CD14-positive monocyte (primary cell): ENCODE measurements at regions not wholly inside any gene's neighbourhood (a gene's known extent, or its start where the extent isn't known, plus 50 kb on each side); places are given as distances from the start of the nearest gene placed in this dataset.

Experiments
- DNase-seq, 3 donors: peaks; one replicate each; pipeline ENCODE4 v3.0.0-alpha.2; 2011 to 2022
- H2AFZ ChIP-seq: 2 replicates; pipeline ENCODE4 v1.6.0; 2012; ENCODE audit warnings: mild to moderate bottlenecking, low read depth, low read length, inconsistent platforms; ENCODE audit not compliant: insufficient read depth, poor library complexity, severe bottlenecking
- H3K27ac ChIP-seq, 2 donors: 1 replicate in 1 of 2; 2 replicates in 1 of 2; pipeline ENCODE4 v1.5.1; 2012 to 2013; ENCODE audit warnings: low read length in 2 of 2, control low read depth in 1 of 2, inconsistent platforms in 1 of 2, low read depth in 1 of 2, mild to moderate bottlenecking in 1 of 2
- H3K27me3 ChIP-seq, 2 donors: one replicate each; pipeline versions ENCODE4 v1.6.0 to v1.6.1; 2011 to 2013; ENCODE audit warnings: low read length in 2 of 2; ENCODE audit not compliant: control insufficient read depth in 2 of 2, insufficient read depth in 2 of 2
- H3K36me3 ChIP-seq, 2 donors: replicated peaks in 1 of 2; 1 replicate in 1 of 2; 2 replicates in 1 of 2; pipeline versions ENCODE4 v1.5.1 to v1.6.1; 2012 to 2013; ENCODE audit warnings: low read length in 2 of 2, control low read depth in 1 of 2, inconsistent platforms in 1 of 2, mild to moderate bottlenecking in 1 of 2; ENCODE audit not compliant: insufficient read depth in 2 of 2, control insufficient read depth in 1 of 2
- H3K4me1 ChIP-seq, 2 donors: 1 replicate in 1 of 2; 2 replicates in 1 of 2; pipeline versions ENCODE4 v1.5.1 to v1.6.1; 2012 to 2013; ENCODE audit warnings: low read length in 2 of 2, control low read depth in 1 of 2, inconsistent platforms in 1 of 2, mild to moderate bottlenecking in 1 of 2, moderate library complexity in 1 of 2; ENCODE audit not compliant: insufficient read depth in 2 of 2, control insufficient read depth in 1 of 2
- H3K4me2 ChIP-seq: replicated peaks from 2 replicates; pipeline ENCODE3; 2012; ENCODE audit warnings: low read length, moderate library complexity, mild to moderate bottlenecking; ENCODE audit not compliant: poor library complexity, severe bottlenecking; ENCODE audit errors: extremely low read depth
- H3K4me3 ChIP-seq, 3 experiments: fragments of 200-600 bp in 1 of 3; sonication (generic) in 1 of 3; replicated peaks in 1 of 3; 1 replicate in 2 of 3; 2 replicates in 1 of 3; pipeline ENCODE4 v1.5.1; 2011 to 2013; ENCODE audit warnings: low read length in 3 of 3, mild to moderate bottlenecking in 3 of 3, control low read depth in 2 of 3, low read depth in 2 of 3, inconsistent platforms in 1 of 3, moderate library complexity in 1 of 3
- H3K79me2 ChIP-seq: 2 replicates; pipeline ENCODE4 v1.6.0; 2012; ENCODE audit warnings: mild to moderate bottlenecking, control low read depth, inconsistent platforms, low read length, moderate library complexity; ENCODE audit not compliant: insufficient read depth
- H3K9ac ChIP-seq: 2 replicates; pipeline ENCODE4 v1.6.0; 2017; ENCODE audit warnings: low read length, mild to moderate bottlenecking; ENCODE audit not compliant: insufficient read depth, poor library complexity, severe bottlenecking
- H3K9me3 ChIP-seq, 2 donors: replicated peaks in 1 of 2; 1 replicate in 1 of 2; 2 replicates in 1 of 2; pipeline versions ENCODE4 v1.5.1 to v1.6.1; 2012 to 2013; ENCODE audit warnings: low read length in 2 of 2, control low read depth in 1 of 2; ENCODE audit not compliant: control insufficient read depth in 1 of 2, insufficient read depth in 1 of 2
- H4K20me1 ChIP-seq: 2 replicates; pipeline ENCODE4 v1.6.0; 2012; ENCODE audit warnings: mild to moderate bottlenecking, low read length, control low read depth, moderate library complexity; ENCODE audit not compliant: insufficient read depth
- H3K27ac Mint-ChIP-seq, 7 donors: one replicate each; pipeline ENCODE4 v1.8.0; 2020; ENCODE audit warnings: mild to moderate bottlenecking in 7 of 7, mixed read lengths in 7 of 7, moderate library complexity in 6 of 7, inconsistent platforms in 2 of 7
- H3K27me3 Mint-ChIP-seq, 3 donors: one replicate each; pipeline ENCODE4 v1.8.0; 2021 to 2022; ENCODE audit warnings: low read depth in 3 of 3, mild to moderate bottlenecking in 3 of 3, mixed read lengths in 3 of 3, moderate library complexity in 3 of 3, inconsistent platforms in 1 of 3
- H3K36me3 Mint-ChIP-seq, 2 donors: one replicate each; pipeline ENCODE4 v1.8.0; 2020; ENCODE audit warnings: mixed read lengths in 2 of 2, inconsistent platforms in 1 of 2, mild to moderate bottlenecking in 1 of 2
- H3K4me1 Mint-ChIP-seq: one replicate; pipeline ENCODE4 v1.8.0; 2020; ENCODE audit warnings: mild to moderate bottlenecking, mixed read lengths
- H3K4me3 Mint-ChIP-seq, 2 donors: one replicate each; pipeline ENCODE4 v1.8.0; 2020; ENCODE audit warnings: mild to moderate bottlenecking in 2 of 2, mixed read lengths in 2 of 2, moderate library complexity in 1 of 2
- H3K9me3 Mint-ChIP-seq, 7 donors: one replicate each; pipeline ENCODE4 v1.8.0; 2020 to 2022; ENCODE audit warnings: mixed read lengths in 7 of 7, mild to moderate bottlenecking in 6 of 7, moderate library complexity in 6 of 7, inconsistent platforms in 2 of 7
- CTCF ChIP-seq: fragments of 200-600 bp; IDR thresholded peaks from one replicate; pipeline ENCODE4 v1.8.0; 2022; ENCODE audit warnings: antibody characterized with exemption, mild to moderate bottlenecking
- WGBS: methylation state at CpG from one replicate; pipeline ENCODE4 v1.1.5; 2013; ENCODE audit warnings: missing lambda C conversion rate; ENCODE audit not compliant: insufficient coverage; 5-methylcytosine and 5-hydroxymethylcytosine counted together
- intact Hi-C, 2 donors: fragments of 100-400 bp; cut with micrococcal nuclease; formaldehyde crosslinking; loops; one replicate each; pipeline versions ENCODE4 v1.15.0 to v1.15.1; 2023

- 92% methylated on average over 4 of the region's 4 CpGs for WGBS
- peaks cover 0 to 5% (median 0%) of the 10 kb centered on the region in 7 donors for H3K9me3 Mint-ChIP-seq
- H4K20me1 ChIP-seq = no peaks in the 10 kb centered on the region
- H3K27me3 Mint-ChIP-seq = peaks cover 1 to 4% (median 1%) of the 10 kb centered on the region in 3 donors
- no peak for DNase-seq
- H3K36me3 Mint-ChIP-seq = no peaks in the 10 kb centered on the region
- no peak overlapping the region for H2AFZ ChIP-seq
- H3K4me1 ChIP-seq = peaks cover under 1% of the 10 kb centered on the region in 2 donors
- H3K9ac ChIP-seq = no peak overlapping the region
- no peaks in the 10 kb centered on the region for H3K27me3 ChIP-seq
- intact Hi-C loops = no loop called here
- H3K79me2 ChIP-seq = no peaks in the 10 kb centered on the region
- H3K27ac Mint-ChIP-seq = no peak overlapping the region
- H3K4me3 ChIP-seq = no peak overlapping the region
- H3K9me3 ChIP-seq = no peaks in the 10 kb centered on the region
- H3K4me3 Mint-ChIP-seq = no peak overlapping the region
- peaks cover 2% of the 10 kb centered on the region for H3K4me1 Mint-ChIP-seq
- no peaks in the 10 kb centered on the region for H3K36me3 ChIP-seq
- H3K27ac ChIP-seq = no peak overlapping the region
- H3K4me2 ChIP-seq = no peak overlapping the region
- TF ChIP-seq CTCF = no peak
Observed at GRCh38 chr3:44179246-44179645, 62.4 kb upstream of the TOPAZ1 start.

DNA sequence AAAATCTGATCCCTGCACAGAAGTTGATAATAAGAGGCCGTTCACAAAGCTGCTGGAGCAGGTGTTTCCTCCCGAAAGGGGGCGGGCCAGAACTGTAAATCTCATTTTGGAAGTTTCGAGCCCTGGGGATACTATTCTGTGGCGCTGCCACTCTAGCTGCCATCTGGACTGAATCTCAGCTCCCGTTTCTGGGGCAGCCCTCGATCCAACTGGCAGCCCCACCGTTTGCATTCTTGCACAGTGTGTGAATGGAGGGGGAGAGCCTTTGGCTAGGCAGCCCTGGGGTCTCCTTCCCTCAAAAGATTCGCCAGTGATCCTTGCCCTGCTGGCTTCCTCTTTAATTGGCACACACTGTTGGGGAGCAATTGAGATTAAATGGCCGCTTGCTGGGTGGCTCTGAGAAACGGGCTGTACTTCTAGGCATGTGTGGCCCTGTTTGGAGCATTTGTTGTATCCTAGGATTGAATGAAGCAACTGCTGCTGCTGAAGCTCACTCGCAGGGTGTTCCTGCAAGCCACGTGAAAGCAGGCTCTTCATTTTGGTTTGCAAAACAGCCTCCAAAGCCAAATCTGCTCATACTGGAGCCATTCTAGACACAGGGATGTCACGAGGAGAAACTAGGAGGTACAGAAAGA lies 57.2 kb upstream of the TOPAZ1 start:
- H3K9ac ChIP-seq = no peak overlapping the region
- H3K4me3 ChIP-seq = no peak overlapping the region
- H3K36me3 ChIP-seq = no peaks in the 10 kb centered on the region
- Mint-ChIP-seq H3K9me3 (peaks cover 0 to 8% (median 4%) of the 10 kb centered on the region in 7 donors), H3K27me3 (peaks cover 3 to 10% (median 9%) of the 10 kb centered on the region in 3 donors), H3K4me3 (peak overlapping the region in 1 of 2 donors; percentile 40), H3K27ac (no peak overlapping the region), H3K4me1 (peaks cover 8% of the 10 kb centered on the region), H3K36me3 (no peaks in the 10 kb centered on the region)
- H3K4me1 ChIP-seq = peaks cover 4 to 5% of the 10 kb centered on the region in 2 donors
- H3K27me3 ChIP-seq = no peaks in the 10 kb centered on the region
- H4K20me1 ChIP-seq = no peaks in the 10 kb centered on the region
- no peak for TF ChIP-seq CTCF
- H2AFZ ChIP-seq = peak overlapping the region; percentile 55
- DNase-seq = no peak
- peak overlapping the region; percentile 27 for H3K4me2 ChIP-seq
- intact Hi-C loops = no loop called here
- no peaks in the 10 kb centered on the region for H3K79me2 ChIP-seq
- no peak overlapping the region for H3K27ac ChIP-seq
- 26% methylated on average over 11 of the region's 14 CpGs for WGBS
- no peaks in the 10 kb centered on the region for H3K9me3 ChIP-seq
